Kidney (tissue), 13 donors: ENCODE measurements at regions not wholly inside any gene's neighbourhood (a gene's known extent, or its start where the extent isn't known, plus 50 kb on each side); places are given as distances from the start of the nearest gene placed in this dataset.

Experiments
- DNase-seq, 5 donors: peaks; one replicate each; pipeline ENCODE4 v3.0.0-alpha.2; 2013 to 2020
- FAIRE-seq: peaks from 2 replicates; lab custom pipeline; 2012; peaks lifted over from hg19 to GRCh38; lab: Jason Lieb, UNC
- H3K27ac ChIP-seq, 2 donors: one replicate each; pipeline ENCODE4 v1.7.0; 2013; ENCODE audit warnings: low read depth in 2 of 2, low read length in 2 of 2, inconsistent platforms in 1 of 2
- H3K27me3 ChIP-seq: one replicate; pipeline ENCODE4 v1.7.1; 2013; ENCODE audit warnings: low read length, inconsistent platforms; ENCODE audit not compliant: control insufficient read depth, insufficient read depth
- H3K36me3 ChIP-seq, 3 donors: one replicate each; pipeline versions ENCODE4 v1.7.0 to v1.7.1; 2013; ENCODE audit warnings: low read length in 3 of 3, control low read depth in 1 of 3, inconsistent platforms in 1 of 3; ENCODE audit not compliant: insufficient read depth in 3 of 3, control insufficient read depth in 2 of 3
- H3K4me1 ChIP-seq, 3 donors: one replicate each; pipeline versions ENCODE4 v1.7.0 to v1.7.1; 2013; ENCODE audit warnings: low read length in 3 of 3, inconsistent platforms in 1 of 3, low read depth in 1 of 3; ENCODE audit not compliant: control insufficient read depth in 2 of 3, insufficient read depth in 2 of 3
- H3K4me3 ChIP-seq, 3 donors: one replicate each; pipeline versions ENCODE4 v1.7.0 to v1.8.1; 2013; ENCODE audit warnings: low read length in 3 of 3, control low read depth in 1 of 3, inconsistent platforms in 1 of 3
- H3K9ac ChIP-seq, 3 donors: one replicate each; pipeline versions ENCODE4 v1.7.0 to v1.7.1; 2013; ENCODE audit warnings: low read length in 3 of 3, control low read depth in 1 of 3, inconsistent platforms in 1 of 3
- H3K9me3 ChIP-seq, 3 donors: one replicate each; pipeline versions ENCODE4 v1.7.0 to v1.7.1; 2013; ENCODE audit warnings: low read length in 3 of 3, control low read depth in 1 of 3, inconsistent platforms in 1 of 3; ENCODE audit not compliant: control insufficient read depth in 2 of 3, insufficient read depth in 1 of 3
- CTCF ChIP-seq: IDR thresholded peaks from 3 replicates; pipeline ENCODE4 v1.5.1; 2012; ENCODE audit warnings: mild to moderate bottlenecking, moderate library complexity, borderline replicate concordance; ENCODE audit not compliant: insufficient read depth; ENCODE audit errors: extremely low read depth
- intact Hi-C: fragments of 100-400 bp; cut with DNase I; formaldehyde crosslinking; loops from one replicate; pipeline ENCODE4 v1.11.1; 2022
- donor health status: control.
- donor health status: control.
- donor health status: control.
- donor health status: control.
- donor health status: control.
- donor health status: DM: yes; HTN: yes; CAD: no.
- donor health status: Normal renal cell carcinoma (clear cell type).

GRCh38 chr9:90044263-90044662 is 439.5 kb downstream of the GADD45G start:
- no peak overlapping the region for H3K27ac ChIP-seq

GRCh38 chr9:90044710-90045151 is 439.9 kb downstream of the GADD45G start:
- TF ChIP-seq CTCF, result no peak
- no peak overlapping the region for H3K27ac ChIP-seq

More at GRCh38 chr9:90044263-90044662, 439.5 kb downstream of the GADD45G start:
- no peak for TF ChIP-seq CTCF
- DNase-seq (no peak), FAIRE-seq (no peak)
- Histone ChIP-seq H3K36me3 (no peaks in the 10 kb centered on the region), H3K9ac (no peak overlapping the region), H3K27me3 (no peaks in the 10 kb centered on the region), H3K4me3 (no peak overlapping the region), H3K9me3 (no peaks in the 10 kb centered on the region), H3K4me1 (no peaks in the 10 kb centered on the region)
- intact Hi-C loops, result no loop called here

GRCh38 chr9:90046317-90046861 is 441.6 kb downstream of the GADD45G start:
- H3K4me1 ChIP-seq, result no peaks in the 10 kb centered on the region
- no peaks in the 10 kb centered on the region for H3K36me3 ChIP-seq
- intact Hi-C loops, result no loop called here
- no peak overlapping the region for H3K4me3 ChIP-seq
- no peak for FAIRE-seq
- H3K27ac ChIP-seq, result no peak overlapping the region
- H3K27me3 ChIP-seq, result no peaks in the 10 kb centered on the region
- no peak for TF ChIP-seq CTCF
- H3K9ac ChIP-seq, result no peak overlapping the region
- no peaks in the 10 kb centered on the region for H3K9me3 ChIP-seq
- DNase-seq, result no peak

More at GRCh38 chr9:90044710-90045151, 439.9 kb downstream of the GADD45G start:
- DNase-seq, result no peak
- Histone ChIP-seq H3K4me3 (no peak overlapping the region), H3K27me3 (no peaks in the 10 kb centered on the region), H3K9ac (no peak overlapping the region), H3K36me3 (no peaks in the 10 kb centered on the region), H3K4me1 (no peaks in the 10 kb centered on the region), H3K9me3 (no peaks in the 10 kb centered on the region)
- no peak for FAIRE-seq
- intact Hi-C loops, result no loop called here

- Histone ChIP-seq H3K4me3 (no peak overlapping the region), H3K27me3 (no peaks in the 10 kb centered on the region), H3K4me1 (no peaks in the 10 kb centered on the region), H3K9ac (no peak overlapping the region), H3K36me3 (no peaks in the 10 kb centered on the region), H3K27ac (no peak overlapping the region), H3K9me3 (no peaks in the 10 kb centered on the region)
- FAIRE-seq (no peak), DNase-seq (no peak)
- intact Hi-C loops, result no loop called here
- no peak for TF ChIP-seq CTCF
Observed at GRCh38 chr9:90047828-90048227, 443.0 kb downstream of the GADD45G start.
